ENCODE measurements at regions not wholly inside any gene's neighbourhood (a gene's known extent, or its start where the extent isn't known, plus 50 kb on each side); places are given as distances from the start of the nearest gene placed in this dataset.

DNA sequence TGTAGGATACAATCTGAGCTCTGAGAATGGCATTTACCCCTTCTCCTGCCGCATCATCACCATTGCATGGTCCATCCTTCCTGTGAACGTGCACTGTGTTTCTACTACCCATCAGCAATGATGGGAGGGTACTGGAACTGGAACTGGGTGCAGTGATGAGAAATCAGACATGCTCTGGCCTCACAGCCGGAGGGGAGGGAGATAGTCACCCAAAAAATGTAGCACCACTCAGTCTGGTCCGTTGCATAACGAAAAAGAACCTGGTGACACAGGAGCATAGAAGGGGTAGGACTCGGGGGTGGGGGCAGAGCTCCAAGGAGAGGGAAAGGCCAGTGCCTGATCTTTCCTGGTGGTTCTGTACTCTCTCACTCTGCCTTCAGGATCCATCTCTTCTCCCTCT, 205.0 kb downstream of the RPLP1 start:
- TF ChIP-seq, protein P1, sequence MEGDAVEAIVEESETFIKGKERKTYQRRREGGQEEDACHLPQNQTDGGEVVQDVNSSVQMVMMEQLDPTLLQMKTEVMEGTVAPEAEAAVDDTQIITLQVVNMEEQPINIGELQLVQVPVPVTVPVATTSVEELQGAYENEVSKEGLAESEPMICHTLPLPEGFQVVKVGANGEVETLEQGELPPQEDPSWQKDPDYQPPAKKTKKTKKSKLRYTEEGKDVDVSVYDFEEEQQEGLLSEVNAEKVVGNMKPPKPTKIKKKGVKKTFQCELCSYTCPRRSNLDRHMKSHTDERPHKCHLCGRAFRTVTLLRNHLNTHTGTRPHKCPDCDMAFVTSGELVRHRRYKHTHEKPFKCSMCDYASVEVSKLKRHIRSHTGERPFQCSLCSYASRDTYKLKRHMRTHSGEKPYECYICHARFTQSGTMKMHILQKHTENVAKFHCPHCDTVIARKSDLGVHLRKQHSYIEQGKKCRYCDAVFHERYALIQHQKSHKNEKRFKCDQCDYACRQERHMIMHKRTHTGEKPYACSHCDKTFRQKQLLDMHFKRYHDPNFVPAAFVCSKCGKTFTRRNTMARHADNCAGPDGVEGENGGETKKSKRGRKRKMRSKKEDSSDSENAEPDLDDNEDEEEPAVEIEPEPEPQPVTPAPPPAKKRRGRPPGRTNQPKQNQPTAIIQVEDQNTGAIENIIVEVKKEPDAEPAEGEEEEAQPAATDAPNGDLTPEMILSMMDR (IDR thresholded peaks at IDR 0.05) = no peak
- TF ChIP-seq ESRRA (IDR thresholded peaks at IDR 0.05; ENCODE audit: borderline replicate concordance, low read length) = no peak
- TF ChIP-seq, protein P2, sequence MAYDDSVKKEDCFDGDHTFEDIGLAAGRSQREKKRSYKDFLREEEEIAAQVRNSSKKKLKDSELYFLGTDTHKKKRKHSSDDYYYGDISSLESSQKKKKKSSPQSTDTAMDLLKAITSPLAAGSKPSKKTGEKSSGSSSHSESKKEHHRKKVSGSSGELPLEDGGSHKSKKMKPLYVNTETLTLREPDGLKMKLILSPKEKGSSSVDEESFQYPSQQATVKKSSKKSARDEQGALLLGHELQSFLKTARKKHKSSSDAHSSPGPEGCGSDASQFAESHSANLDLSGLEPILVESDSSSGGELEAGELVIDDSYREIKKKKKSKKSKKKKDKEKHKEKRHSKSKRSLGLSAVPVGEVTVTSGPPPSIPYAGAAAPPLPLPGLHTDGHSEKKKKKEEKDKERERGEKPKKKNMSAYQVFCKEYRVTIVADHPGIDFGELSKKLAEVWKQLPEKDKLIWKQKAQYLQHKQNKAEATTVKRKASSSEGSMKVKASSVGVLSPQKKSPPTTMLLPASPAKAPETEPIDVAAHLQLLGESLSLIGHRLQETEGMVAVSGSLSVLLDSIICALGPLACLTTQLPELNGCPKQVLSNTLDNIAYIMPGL (CRISPR knock-in tag; IDR thresholded peaks at IDR 0.05; ENCODE audit: borderline replicate concordance) = no peak
- TF ChIP-seq JUNB (IDR thresholded peaks at IDR 0.05) = no peak
- TF ChIP-seq, protein P3, sequence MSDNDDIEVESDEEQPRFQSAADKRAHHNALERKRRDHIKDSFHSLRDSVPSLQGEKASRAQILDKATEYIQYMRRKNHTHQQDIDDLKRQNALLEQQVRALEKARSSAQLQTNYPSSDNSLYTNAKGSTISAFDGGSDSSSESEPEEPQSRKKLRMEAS (IDR thresholded peaks at IDR 0.05) = no peak
- TF ChIP-seq RAD21 (conservative IDR thresholded peaks at IDR 0.05 in 1 of 2, IDR thresholded peaks at IDR 0.05 in 1 of 2) = no peak
- TF ChIP-seq NR3C1 (IDR thresholded peaks at IDR 0.05) = no peak
- TF ChIP-seq POLR2A (IDR thresholded peaks at IDR 0.05; ENCODE audit: low read length) = no peak
- TF ChIP-seq MAFK (IDR thresholded peaks at IDR 0.05; ENCODE audit: partially characterized antibody) = no peak
- no peak for TF ChIP-seq CEBPB (IDR thresholded peaks at IDR 0.05)
- no peak for TF ChIP-seq CBX8 (IDR thresholded peaks at IDR 0.05)
- TF ChIP-seq, protein P4, sequence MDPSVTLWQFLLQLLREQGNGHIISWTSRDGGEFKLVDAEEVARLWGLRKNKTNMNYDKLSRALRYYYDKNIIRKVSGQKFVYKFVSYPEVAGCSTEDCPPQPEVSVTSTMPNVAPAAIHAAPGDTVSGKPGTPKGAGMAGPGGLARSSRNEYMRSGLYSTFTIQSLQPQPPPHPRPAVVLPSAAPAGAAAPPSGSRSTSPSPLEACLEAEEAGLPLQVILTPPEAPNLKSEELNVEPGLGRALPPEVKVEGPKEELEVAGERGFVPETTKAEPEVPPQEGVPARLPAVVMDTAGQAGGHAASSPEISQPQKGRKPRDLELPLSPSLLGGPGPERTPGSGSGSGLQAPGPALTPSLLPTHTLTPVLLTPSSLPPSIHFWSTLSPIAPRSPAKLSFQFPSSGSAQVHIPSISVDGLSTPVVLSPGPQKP (IDR thresholded peaks at IDR 0.05; ENCODE audit: low read depth, low read length) = no peak
- TF ChIP-seq RNF2 (IDR thresholded peaks at IDR 0.05; ENCODE audit: borderline replicate concordance, low read depth) = no peak
